Activated naive CD4-positive, alpha-beta T cell treated with anti-CD3 and anti-CD28 coated beads, Interleukin-2, amount 50 U/mL, for 72 hours (primary cell): ENCODE measurements at regions not wholly inside any gene's neighbourhood (a gene's known extent, or its start where the extent isn't known, plus 50 kb on each side); places are given as distances from the start of the nearest gene placed in this dataset.
"Not testable (repeated sequence)": the region's sequence is repeated elsewhere in the genome, so short reads cannot be mapped to it uniquely, and the experiment has no call there.

ENCODE experiments used
- ATAC-seq, 2 donors: fragments of 150-1000 bp; cut with Tn5 transposase; 2 replicates each; pipeline ENCODE4 v1.10.0; 2021; ENCODE audit warnings: mild to moderate bottlenecking in 2 of 2, moderate library complexity in 2 of 2
- DNase-seq, 2 donors: peaks; one replicate each; pipeline ENCODE4 v3.0.0; 2021 to 2022; ENCODE audit warnings: low spot score in 2 of 2
- H3K27ac Mint-ChIP-seq, 2 donors: one replicate each; pipeline ENCODE4 v1.8.0; 2022; ENCODE audit warnings: mild to moderate bottlenecking in 2 of 2, mixed read lengths in 2 of 2
- H3K36me3 Mint-ChIP-seq, 2 donors: one replicate each; pipeline ENCODE4 v1.8.0; 2022; ENCODE audit warnings: mixed read lengths in 2 of 2
- H3K9me3 Mint-ChIP-seq, 2 donors: one replicate each; pipeline ENCODE4 v1.8.0; 2022; ENCODE audit warnings: mixed read lengths in 2 of 2

- Mint-ChIP-seq H3K9me3 (no peaks in the 10 kb centered on the region), H3K36me3 (no peaks in the 10 kb centered on the region), H3K27ac (no peak overlapping the region)
- no peak for DNase-seq
- no peak for ATAC-seq
These were observed 211.9 kb upstream of the UGT8 start for GRCh38 chr4:114386637-114387233.

- ATAC-seq (no peak), DNase-seq (no peak)
- H3K36me3 Mint-ChIP-seq = no peaks in the 10 kb centered on the region
- no peaks in the 10 kb centered on the region for H3K9me3 Mint-ChIP-seq
- H3K27ac Mint-ChIP-seq = no peak overlapping the region
These were observed 209.4 kb upstream of the UGT8 start for GRCh38 chr4:114389070-114389685.

- ATAC-seq (no peak), DNase-seq (no peak)
- H3K27ac Mint-ChIP-seq = no peak overlapping the region
- H3K9me3 Mint-ChIP-seq = peaks cover 0 to 4% of the 10 kb centered on the region in 2 donors
- H3K36me3 Mint-ChIP-seq = no peaks in the 10 kb centered on the region
These were observed 205.1 kb upstream of the UGT8 start for GRCh38 chr4:114393295-114394038.

GRCh38 chr4:114396808-114397207, 201.8 kb upstream of the UGT8 start:
- H3K36me3 Mint-ChIP-seq = no peaks in the 10 kb centered on the region

GRCh38 chr4:114398410-114398809, 200.2 kb upstream of the UGT8 start:
- H3K27ac Mint-ChIP-seq = no peak overlapping the region
- H3K36me3 Mint-ChIP-seq = no peaks in the 10 kb centered on the region
- DNase-seq = no peak
- H3K9me3 Mint-ChIP-seq = peaks cover 0 to 4% of the 10 kb centered on the region in 2 donors
- no peak for ATAC-seq

More at GRCh38 chr4:114396808-114397207, 201.8 kb upstream of the UGT8 start:
- ATAC-seq = no peak
- no peak for DNase-seq
- no peak overlapping the region for H3K27ac Mint-ChIP-seq
- peaks cover 0 to 4% of the 10 kb centered on the region in 2 donors for H3K9me3 Mint-ChIP-seq

GRCh38 chr4:114399105-114399504, 199.5 kb upstream of the UGT8 start:
- no peak for DNase-seq
- H3K36me3 Mint-ChIP-seq = no peaks in the 10 kb centered on the region
- ATAC-seq = no peak

GRCh38 chr4:114400531-114400930, 198.1 kb upstream of the UGT8 start:
- ATAC-seq = no peak
- DNase-seq = no peak
- H3K36me3 Mint-ChIP-seq = no peaks in the 10 kb centered on the region
- H3K9me3 Mint-ChIP-seq = peaks cover 7 to 12% of the 10 kb centered on the region in 2 donors
- no peak overlapping the region for H3K27ac Mint-ChIP-seq

More at GRCh38 chr4:114399105-114399504, 199.5 kb upstream of the UGT8 start:
- Mint-ChIP-seq H3K27ac (no peak overlapping the region), H3K9me3 (peaks cover 0 to 5% of the 10 kb centered on the region in 2 donors)

GRCh38 chr4:114401483-114401882, 197.1 kb upstream of the UGT8 start:
- ATAC-seq (no peak), DNase-seq (no peak)
- no peak overlapping the region for H3K27ac Mint-ChIP-seq
- no peaks in the 10 kb centered on the region for H3K36me3 Mint-ChIP-seq
- H3K9me3 Mint-ChIP-seq = peaks cover 7 to 12% of the 10 kb centered on the region in 2 donors

- peaks cover 6 to 14% of the 10 kb centered on the region in 2 donors for H3K9me3 Mint-ChIP-seq
These were observed 181.4 kb upstream of the UGT8 start for GRCh38 chr4:114417214-114417613.

GRCh38 chr4:114420069-114420468, 178.5 kb upstream of the UGT8 start:
- H3K9me3 Mint-ChIP-seq = peaks cover 0 to 4% of the 10 kb centered on the region in 2 donors
- no peak overlapping the region for H3K27ac Mint-ChIP-seq
- ATAC-seq (no peak), DNase-seq (no peak)
- peaks cover 0 to 4% of the 10 kb centered on the region in 2 donors for H3K36me3 Mint-ChIP-seq

More at GRCh38 chr4:114417214-114417613, 181.4 kb upstream of the UGT8 start:
- DNase-seq = no peak
- Mint-ChIP-seq H3K36me3 (peaks cover 0 to 11% of the 10 kb centered on the region in 2 donors), H3K27ac (no peak overlapping the region)
- no peak for ATAC-seq

GRCh38 chr4:114423582-114423981, 175.0 kb upstream of the UGT8 start:
- ATAC-seq (peak in 1 of 2 donors; percentile 73), DNase-seq (no peak)
- Mint-ChIP-seq H3K36me3 (peaks cover 0 to 4% of the 10 kb centered on the region in 2 donors), H3K27ac (no peak overlapping the region), H3K9me3 (peaks cover 0 to 12% of the 10 kb centered on the region in 2 donors)

GRCh38 chr4:114435116-114435515, 163.5 kb upstream of the UGT8 start:
- Mint-ChIP-seq H3K36me3 (no peaks in the 10 kb centered on the region), H3K9me3 (peaks cover 3 to 6% of the 10 kb centered on the region in 2 donors), H3K27ac (no peak overlapping the region)
- DNase-seq (no peak), ATAC-seq (no peak)

- Mint-ChIP-seq H3K9me3 (no peaks in the 10 kb centered on the region), H3K27ac (no peak overlapping the region), H3K36me3 (no peaks in the 10 kb centered on the region)
- DNase-seq = no peak
- no peak for ATAC-seq
These were observed 155.8 kb upstream of the UGT8 start for GRCh38 chr4:114442856-114443255.

GRCh38 chr4:114444211-114444610, 154.4 kb upstream of the UGT8 start:
- no peaks in the 10 kb centered on the region for H3K36me3 Mint-ChIP-seq
- H3K27ac Mint-ChIP-seq = no peak overlapping the region
- no peak for ATAC-seq
- peaks cover 0 to 4% of the 10 kb centered on the region in 2 donors for H3K9me3 Mint-ChIP-seq
- DNase-seq = no peak

GRCh38 chr4:114447963-114448516, 150.6 kb upstream of the UGT8 start:
- not testable (repeated sequence) for ATAC-seq, H3K27ac Mint-ChIP-seq, H3K36me3 Mint-ChIP-seq, DNase-seq
- H3K9me3 Mint-ChIP-seq = peaks cover 13 to 18% of the 10 kb centered on the region in 2 donors

- ATAC-seq (no peak), DNase-seq (no peak)
- Mint-ChIP-seq H3K36me3 (no peaks in the 10 kb centered on the region), H3K9me3 (no peaks in the 10 kb centered on the region), H3K27ac (no peak overlapping the region)
These were observed 139.9 kb upstream of the UGT8 start for GRCh38 chr4:114458728-114459127.

GRCh38 chr4:114464726-114465272, 133.8 kb upstream of the UGT8 start:
- Mint-ChIP-seq H3K36me3 (no peaks in the 10 kb centered on the region), H3K27ac (no peak overlapping the region), H3K9me3 (no peaks in the 10 kb centered on the region)
- DNase-seq = no peak
- ATAC-seq = no peak
